ENCODE measurements at regions not wholly inside any gene's neighbourhood (a gene's known extent, or its start where the extent isn't known, plus 50 kb on each side); places are given as distances from the start of the nearest gene placed in this dataset.

GRCh38 chr7:131276190-131276589 lies 51.5 kb upstream of the MKLN1 start:
- ChIA-PET POLR2A (no interaction called here), CTCF (interaction anchor here (0.8 to 1.4 kb wide), 3 partner anchors 12 to 16 kb away, joined by 3 read pairs; no protein-coding TSS in a partner anchor)
- no peak for DNase-seq (ENCODE audit: extremely low spot score)
- no peak for TF ChIP-seq CTCF (IDR thresholded peaks at IDR 0.05; ENCODE audit: control extremely low read depth, extremely low read depth, low read depth, missing control alignments)

- ChIA-PET POLR2A (no interaction called here), CTCF (interaction anchor here (0.8 to 1.4 kb wide), 3 partner anchors 13 to 16 kb away, joined by 3 read pairs; no protein-coding TSS in a partner anchor)
- no peak for TF ChIP-seq CTCF (IDR thresholded peaks at IDR 0.05; ENCODE audit: control extremely low read depth, extremely low read depth, low read depth, missing control alignments)
- DNase-seq (ENCODE audit: extremely low spot score), result no peak
Measured at GRCh38 chr7:131276748-131277147, 50.9 kb upstream of the MKLN1 start.
